B cell (primary cell): ENCODE measurements at regions not wholly inside any gene's neighbourhood (a gene's known extent, or its start where the extent isn't known, plus 50 kb on each side); places are given as distances from the start of the nearest gene placed in this dataset.

Source experiments
- ATAC-seq: fragments of 200-7000 bp; cut with Tn5 transposase; one replicate; pipeline ENCODE4 v1.10.0; 2021; ENCODE audit warnings: low read depth, mild to moderate bottlenecking, moderate number of reproducible peaks, moderate library complexity
- CTCF ChIA-PET: fragments of 350-600 bp; sonication (Branson Sonifier 250); formaldehyde crosslinking; loops from one replicate; lab custom pipeline; 2021; ENCODE audit warnings: antibody characterized with exemption, inconsistent platforms; lab: Charles Lee
- POLR2A ChIA-PET: fragments of 350-600 bp; sonication (Branson Sonifier 250); formaldehyde crosslinking; loops from one replicate; lab custom pipeline; 2021; ENCODE audit warnings: antibody characterized with exemption; lab: Charles Lee
- DNase-seq: peaks from one replicate; pipeline ENCODE4 v3.0.0; 2013
- H2AFZ ChIP-seq: 2 replicates; pipeline ENCODE4 v1.6.1; 2012; ENCODE audit warnings: mild to moderate bottlenecking, low read depth, low read length; ENCODE audit not compliant: insufficient read depth, poor library complexity, severe bottlenecking
- H3K27ac ChIP-seq, 2 donors: 1 replicate in 1 of 2; 2 replicates in 1 of 2; pipeline ENCODE4 v1.5.1; 2012 to 2013; ENCODE audit warnings: low read length in 2 of 2, mild to moderate bottlenecking in 2 of 2, moderate library complexity in 1 of 2
- H3K27me3 ChIP-seq, 4 experiments: fragments of 200-600 bp in 1 of 4; sonication (generic) in 1 of 4; replicated peaks in 1 of 4; 1 replicate in 2 of 4; 2 replicates in 2 of 4; pipeline versions ENCODE4 v1.6.1 to v1.7.0; 2013 to 2016; ENCODE audit warnings: low read length in 3 of 4, mild to moderate bottlenecking in 2 of 4, mixed read lengths in 1 of 4, moderate library complexity in 1 of 4; ENCODE audit not compliant: insufficient read depth in 4 of 4, control insufficient read depth in 3 of 4; ENCODE audit errors: control extremely low read depth in 1 of 4
- H3K36me3 ChIP-seq, 2 experiments: replicated peaks in 1 of 2; 1 replicate in 1 of 2; 2 replicates in 1 of 2; pipeline versions ENCODE4 v1.6.1 to v1.7.1; 2013; ENCODE audit warnings: low read length in 1 of 2; ENCODE audit not compliant: insufficient read depth in 2 of 2, control insufficient read depth in 1 of 2; ENCODE audit errors: control extremely low read depth in 1 of 2, extremely low read depth in 1 of 2
- H3K4me1 ChIP-seq, 2 donors: fragments of 200-600 bp in 1 of 2; sonication (generic) in 1 of 2; 1 replicate in 1 of 2; 2 replicates in 1 of 2; pipeline versions ENCODE4 v1.5.1 to v1.6.1; 2013 to 2017; ENCODE audit warnings: low read length in 2 of 2; ENCODE audit not compliant: control insufficient read depth in 2 of 2, insufficient read depth in 2 of 2
- H3K4me2 ChIP-seq: replicated peaks from 2 replicates; pipeline ENCODE3; 2012; ENCODE audit warnings: mild to moderate bottlenecking, low read depth, low read length; ENCODE audit not compliant: poor library complexity, severe bottlenecking
- H3K4me3 ChIP-seq, 5 experiments: fragments of 200-600 bp in 1 of 5; sonication (generic) in 1 of 5; 1 replicate in 3 of 5; 2 replicates in 2 of 5; pipeline versions ENCODE4 v1.5.1 to v1.7.0; 2011 to 2016; ENCODE audit warnings: low read length in 4 of 5, mild to moderate bottlenecking in 4 of 5, low read depth in 2 of 5, control low read depth in 1 of 5, moderate library complexity in 1 of 5; ENCODE audit not compliant: insufficient read depth in 1 of 5; ENCODE audit errors: control extremely low read depth in 1 of 5, extremely low read depth in 1 of 5
- H3K79me2 ChIP-seq: fragments of 200-600 bp; sonication (generic); one replicate; pipeline ENCODE4 v1.6.0; 2016; ENCODE audit warnings: low read length; ENCODE audit not compliant: control insufficient read depth, insufficient read depth
- H3K9ac ChIP-seq: fragments of 200-600 bp; sonication (generic); 2 replicates; pipeline ENCODE4 v1.6.1; 2017; ENCODE audit warnings: mild to moderate bottlenecking, low read length, moderate library complexity
- H3K9me3 ChIP-seq, 3 donors: one replicate each; pipeline versions ENCODE4 v1.6.1 to v1.7.1; 2013; ENCODE audit warnings: low read length in 2 of 3; ENCODE audit not compliant: control insufficient read depth in 2 of 3, insufficient read depth in 1 of 3; ENCODE audit errors: control extremely low read depth in 1 of 3
- H4K20me1 ChIP-seq: 2 replicates; pipeline ENCODE4 v1.6.0; 2012; ENCODE audit warnings: mild to moderate bottlenecking, low read length; ENCODE audit not compliant: insufficient read depth, control insufficient read depth, poor library complexity, severe bottlenecking
- H3K27ac Mint-ChIP-seq: one replicate; pipeline ENCODE4 v1.8.0; 2021; ENCODE audit warnings: mixed read lengths
- H3K27me3 Mint-ChIP-seq: one replicate; pipeline ENCODE4 v1.8.0; 2021; ENCODE audit warnings: mixed read lengths
- H3K4me1 Mint-ChIP-seq: one replicate; pipeline ENCODE4 v1.8.0; 2021; ENCODE audit warnings: mixed read lengths
- H3K4me3 Mint-ChIP-seq: one replicate; pipeline ENCODE4 v1.8.0; 2021; ENCODE audit warnings: mixed read lengths
- H3K9me3 Mint-ChIP-seq: one replicate; pipeline ENCODE4 v1.8.0; 2022; ENCODE audit warnings: mixed read lengths; ENCODE audit not compliant: insufficient read depth
- EZH2 ChIP-seq: IDR thresholded peaks from 2 replicates; pipeline ENCODE4 v1.6.1; 2012; ENCODE audit warnings: borderline replicate concordance, low read depth, mild to moderate bottlenecking, moderate library complexity, low read length; ENCODE audit not compliant: insufficient read depth, poor library complexity, severe bottlenecking
- WGBS: methylation state at CpG from one replicate; pipeline ENCODE4 v1.1.5; 2013; ENCODE audit warnings: missing lambda C conversion rate; ENCODE audit not compliant: insufficient coverage; 5-methylcytosine and 5-hydroxymethylcytosine counted together
- intact Hi-C: fragments of 100-400 bp; cut with micrococcal nuclease; formaldehyde crosslinking; loops from one replicate; pipeline ENCODE4 v1.10.0; 2022
- TF ChIP-seq, protein P1 (sequence below): fragments of 200-600 bp; IDR thresholded peaks from one replicate; pipeline ENCODE4 v1.8.0; 2022; ENCODE audit warnings: antibody characterized with exemption, mild to moderate bottlenecking

DNA sequence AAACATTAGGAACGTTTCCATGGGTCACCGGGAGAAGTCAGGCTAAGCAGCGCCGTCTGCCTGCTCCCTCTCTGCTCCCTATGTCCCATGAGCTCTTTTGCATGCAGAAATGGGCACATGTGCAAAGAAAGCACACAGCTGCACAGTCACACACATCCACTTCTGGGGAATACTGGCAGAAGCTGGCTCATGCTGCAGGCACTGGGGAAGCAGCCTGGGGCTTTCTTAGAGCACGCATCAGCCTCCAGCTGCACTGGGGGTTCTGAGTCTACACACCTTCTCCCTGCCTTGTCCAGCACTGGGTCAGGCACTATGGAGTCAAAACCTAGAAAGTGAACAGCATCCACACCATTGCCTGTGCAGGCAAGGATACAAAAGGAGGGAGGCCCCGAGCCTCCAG, 76.1 kb upstream of the FOXQ1 start:
- intact Hi-C loops: no loop called here
- no peak overlapping the region for H3K4me3 Mint-ChIP-seq
- H3K4me2 ChIP-seq: no peak overlapping the region
- H3K27me3 ChIP-seq: no peaks in the 10 kb centered on the region
- H3K4me1 ChIP-seq: no peaks in the 10 kb centered on the region
- DNase-seq: no peak
- H2AFZ ChIP-seq: no peak overlapping the region
- no peaks in the 10 kb centered on the region for H3K79me2 ChIP-seq
- H3K4me3 ChIP-seq: no peak overlapping the region
- no peaks in the 10 kb centered on the region for H4K20me1 ChIP-seq
- no peak overlapping the region for H3K27ac ChIP-seq
- CTCF ChIA-PET: no interaction called here
- no peak overlapping the region for H3K27ac Mint-ChIP-seq
- POLR2A ChIA-PET: no interaction called here
- no peak for TF ChIP-seq EZH2
- ATAC-seq: no peak
- H3K27me3 Mint-ChIP-seq: peaks cover 18% of the 10 kb centered on the region
- H3K36me3 ChIP-seq: no peaks in the 10 kb centered on the region
- no peaks in the 10 kb centered on the region for H3K4me1 Mint-ChIP-seq
- WGBS: 83% methylated on average over 6 of the region's 6 CpGs
- H3K9me3 Mint-ChIP-seq: no peaks in the 10 kb centered on the region
- no peak overlapping the region for H3K9ac ChIP-seq
- no peaks in the 10 kb centered on the region for H3K9me3 ChIP-seq

DNA sequence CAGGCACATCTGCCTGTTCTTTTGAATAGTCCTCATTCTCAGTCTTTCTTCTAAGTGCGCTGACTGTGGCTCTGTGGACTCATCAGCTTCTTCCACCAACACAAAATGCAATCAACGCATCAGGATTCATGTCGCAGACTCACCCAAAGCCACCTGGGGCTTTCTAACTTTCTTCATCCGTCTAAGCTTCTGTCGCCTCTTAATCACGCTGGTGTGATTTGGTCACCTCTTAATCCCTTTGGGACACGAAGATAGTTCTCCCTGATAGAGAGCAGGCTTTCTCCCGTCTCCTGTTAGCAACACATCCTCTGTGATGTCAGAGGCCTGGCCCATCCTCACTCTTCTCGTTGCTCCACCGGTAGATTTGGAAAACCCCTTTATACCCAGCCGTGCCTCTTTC, 78.0 kb upstream of the FOXQ1 start:
- Mint-ChIP-seq H3K27ac (no peak overlapping the region), H3K4me3 (no peak overlapping the region), H3K9me3 (no peaks in the 10 kb centered on the region), H3K4me1 (no peaks in the 10 kb centered on the region), H3K27me3 (peaks cover 25% of the 10 kb centered on the region)
- H3K9ac ChIP-seq: no peak overlapping the region
- TF ChIP-seq, protein P1, sequence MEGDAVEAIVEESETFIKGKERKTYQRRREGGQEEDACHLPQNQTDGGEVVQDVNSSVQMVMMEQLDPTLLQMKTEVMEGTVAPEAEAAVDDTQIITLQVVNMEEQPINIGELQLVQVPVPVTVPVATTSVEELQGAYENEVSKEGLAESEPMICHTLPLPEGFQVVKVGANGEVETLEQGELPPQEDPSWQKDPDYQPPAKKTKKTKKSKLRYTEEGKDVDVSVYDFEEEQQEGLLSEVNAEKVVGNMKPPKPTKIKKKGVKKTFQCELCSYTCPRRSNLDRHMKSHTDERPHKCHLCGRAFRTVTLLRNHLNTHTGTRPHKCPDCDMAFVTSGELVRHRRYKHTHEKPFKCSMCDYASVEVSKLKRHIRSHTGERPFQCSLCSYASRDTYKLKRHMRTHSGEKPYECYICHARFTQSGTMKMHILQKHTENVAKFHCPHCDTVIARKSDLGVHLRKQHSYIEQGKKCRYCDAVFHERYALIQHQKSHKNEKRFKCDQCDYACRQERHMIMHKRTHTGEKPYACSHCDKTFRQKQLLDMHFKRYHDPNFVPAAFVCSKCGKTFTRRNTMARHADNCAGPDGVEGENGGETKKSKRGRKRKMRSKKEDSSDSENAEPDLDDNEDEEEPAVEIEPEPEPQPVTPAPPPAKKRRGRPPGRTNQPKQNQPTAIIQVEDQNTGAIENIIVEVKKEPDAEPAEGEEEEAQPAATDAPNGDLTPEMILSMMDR: no peak
- no peak for TF ChIP-seq EZH2
- no peak for ATAC-seq
- H3K4me2 ChIP-seq: no peak overlapping the region
- WGBS: 93% methylated on average over 11 of the region's 11 CpGs
- H3K9me3 ChIP-seq: no peaks in the 10 kb centered on the region
- ChIA-PET POLR2A (no interaction called here), CTCF (no interaction called here)
- no peaks in the 10 kb centered on the region for H4K20me1 ChIP-seq
- no peaks in the 10 kb centered on the region for H3K36me3 ChIP-seq
- H3K27me3 ChIP-seq: no peaks in the 10 kb centered on the region
- H3K27ac ChIP-seq: no peak overlapping the region
- H3K79me2 ChIP-seq: no peaks in the 10 kb centered on the region
- H3K4me1 ChIP-seq: no peaks in the 10 kb centered on the region
- no peak overlapping the region for H2AFZ ChIP-seq
- intact Hi-C loops: no loop called here
- DNase-seq: no peak
- H3K4me3 ChIP-seq: no peak overlapping the region
